Adrenal gland (tissue), 5 donors: ENCODE measurements at regions not wholly inside any gene's neighbourhood (a gene's known extent, or its start where the extent isn't known, plus 50 kb on each side); places are given as distances from the start of the nearest gene placed in this dataset.

ENCODE experiments used
- POLR2A ChIP-seq, 2 donors: fragments of 450-650 bp; IDR thresholded peaks; one replicate each; pipeline ENCODE4 v1.6.1; 2017; ENCODE audit warnings: antibody characterized with exemption in 2 of 2, mild to moderate bottlenecking in 2 of 2, moderate library complexity in 1 of 2
- TF ChIP-seq, protein P1 (sequence below), 6 experiments: fragments of 450-650 bp in 4 of 6; fragments of 200-600 bp in 2 of 6; sonication (generic) in 1 of 6; IDR thresholded peaks; 1 replicate in 5 of 6; 2 replicates in 1 of 6; pipeline versions ENCODE4 v1.5.1 to v1.8.0; 2016 to 2021; ENCODE audit warnings: antibody characterized with exemption in 6 of 6, mild to moderate bottlenecking in 2 of 6, moderate library complexity in 1 of 6
- donor health status: DM: no; HTN: no; CAD: no.

GRCh38 chr14:27890259-27890658, 876.3 kb upstream of the FOXG1 start:
- TF ChIP-seq, protein P1, sequence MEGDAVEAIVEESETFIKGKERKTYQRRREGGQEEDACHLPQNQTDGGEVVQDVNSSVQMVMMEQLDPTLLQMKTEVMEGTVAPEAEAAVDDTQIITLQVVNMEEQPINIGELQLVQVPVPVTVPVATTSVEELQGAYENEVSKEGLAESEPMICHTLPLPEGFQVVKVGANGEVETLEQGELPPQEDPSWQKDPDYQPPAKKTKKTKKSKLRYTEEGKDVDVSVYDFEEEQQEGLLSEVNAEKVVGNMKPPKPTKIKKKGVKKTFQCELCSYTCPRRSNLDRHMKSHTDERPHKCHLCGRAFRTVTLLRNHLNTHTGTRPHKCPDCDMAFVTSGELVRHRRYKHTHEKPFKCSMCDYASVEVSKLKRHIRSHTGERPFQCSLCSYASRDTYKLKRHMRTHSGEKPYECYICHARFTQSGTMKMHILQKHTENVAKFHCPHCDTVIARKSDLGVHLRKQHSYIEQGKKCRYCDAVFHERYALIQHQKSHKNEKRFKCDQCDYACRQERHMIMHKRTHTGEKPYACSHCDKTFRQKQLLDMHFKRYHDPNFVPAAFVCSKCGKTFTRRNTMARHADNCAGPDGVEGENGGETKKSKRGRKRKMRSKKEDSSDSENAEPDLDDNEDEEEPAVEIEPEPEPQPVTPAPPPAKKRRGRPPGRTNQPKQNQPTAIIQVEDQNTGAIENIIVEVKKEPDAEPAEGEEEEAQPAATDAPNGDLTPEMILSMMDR (IDR thresholded peaks at IDR 0.05) = no peak
- TF ChIP-seq POLR2A (IDR thresholded peaks at IDR 0.05) = no peak
